Inferior parietal cortex (tissue), 1 donor: ENCODE measurements at regions not wholly inside any gene's neighbourhood (a gene's known extent, or its start where the extent isn't known, plus 50 kb on each side); places are given as distances from the start of the nearest gene placed in this dataset.

Experiments used
- DNase-seq: peaks from one replicate; pipeline ENCODE4 v3.0.0-alpha.2; 2016; ENCODE audit errors: extremely low spot score

DNA sequence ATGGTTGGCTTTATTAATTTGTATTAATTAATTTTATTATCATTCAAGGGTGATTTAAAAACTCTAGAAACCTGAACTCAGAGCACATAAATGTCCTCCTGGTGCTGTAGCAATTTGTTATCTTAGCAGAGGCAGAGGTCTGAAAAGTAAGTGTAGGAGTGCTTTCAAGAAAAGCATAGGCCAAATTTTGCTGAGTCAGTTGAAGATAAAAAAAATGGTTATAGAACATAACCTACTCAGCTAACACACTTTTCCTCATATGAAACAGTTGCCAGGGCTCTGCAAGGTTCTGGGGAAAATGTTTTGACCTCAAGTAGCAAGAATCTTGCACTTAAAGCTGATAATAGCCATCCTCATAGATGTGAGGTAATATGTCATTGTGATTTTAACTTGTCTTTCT is 53.5 kb upstream of the CHODL start:
- no peak for DNase-seq

DNA sequence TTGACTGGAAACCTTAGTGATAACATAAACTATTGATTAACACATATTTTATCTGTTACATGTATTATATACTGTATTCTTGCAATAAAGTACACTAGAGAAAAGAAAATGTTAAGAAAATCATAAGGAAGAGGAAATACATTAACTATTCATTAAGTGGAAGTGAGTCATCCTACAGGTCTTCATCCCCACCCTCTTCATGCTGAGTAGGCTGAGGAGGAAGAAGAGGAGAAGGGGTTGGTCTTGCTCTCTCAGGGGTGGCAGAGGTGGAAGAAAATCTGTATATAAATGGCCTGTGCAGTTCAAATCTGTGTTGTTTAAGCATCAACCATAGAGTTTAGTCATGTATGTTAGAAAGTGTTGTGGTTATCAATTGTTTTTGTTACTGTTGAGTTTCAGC is 66.1 kb upstream of the CHODL start:
- DNase-seq, result no peak

DNA sequence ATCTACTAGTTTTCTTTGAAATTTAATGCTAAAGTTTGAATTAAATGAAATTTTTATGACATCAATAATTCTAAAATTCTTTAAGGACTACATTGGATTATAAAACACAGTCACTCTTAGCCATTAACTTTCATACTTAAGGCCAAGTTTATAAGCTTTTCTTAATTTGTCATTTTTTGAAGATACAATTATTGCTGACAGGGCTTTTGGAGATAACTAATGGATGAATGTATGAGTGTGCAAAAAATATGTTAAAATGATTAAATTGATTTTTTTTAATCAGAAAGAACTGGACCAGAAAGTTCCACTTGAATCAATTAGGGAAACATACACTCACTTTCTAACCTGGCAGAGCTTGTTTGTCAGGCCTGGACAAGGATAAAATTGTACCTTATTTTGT is 70.3 kb upstream of the CHODL start:
- DNase-seq, result no peak

DNA sequence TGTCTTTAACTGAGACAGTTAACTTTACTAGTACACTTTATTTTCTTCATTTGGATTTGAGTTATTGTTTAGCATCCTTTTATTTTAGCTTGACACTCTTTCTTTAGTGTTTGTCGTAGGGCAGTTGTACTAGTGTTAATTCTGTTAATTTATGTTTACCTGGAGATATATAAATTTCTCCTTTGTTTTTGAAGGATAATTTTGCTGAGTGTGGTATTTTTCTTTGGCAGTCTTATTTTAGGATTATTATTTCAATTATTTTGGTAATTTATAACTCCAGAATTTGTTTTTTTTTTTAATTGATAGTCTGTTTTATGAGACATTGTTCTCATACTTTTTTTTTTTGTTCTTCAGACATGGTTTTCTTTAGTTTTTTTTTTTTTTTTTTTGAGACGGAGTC is 73.8 kb upstream of the CHODL start:
- DNase-seq, result no peak

DNA sequence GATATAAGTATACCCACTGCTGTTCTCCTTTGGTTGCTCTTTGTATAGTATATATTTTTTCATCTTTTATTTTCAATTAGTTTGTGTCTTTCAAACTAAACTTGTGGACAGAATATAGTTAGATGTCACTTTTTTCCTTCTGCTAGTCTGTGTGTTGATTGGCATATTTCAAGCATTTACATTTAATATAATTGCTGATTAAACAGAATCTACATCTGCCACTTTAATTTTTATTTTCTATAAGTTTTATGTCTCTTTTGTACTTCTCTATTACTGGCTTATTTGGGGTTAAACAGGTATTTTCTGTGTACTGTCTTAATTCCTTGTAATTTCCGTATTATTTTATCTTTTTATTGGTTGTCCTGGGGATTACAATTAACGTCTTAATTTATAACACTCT is 74.4 kb upstream of the CHODL start:
- no peak for DNase-seq

DNA sequence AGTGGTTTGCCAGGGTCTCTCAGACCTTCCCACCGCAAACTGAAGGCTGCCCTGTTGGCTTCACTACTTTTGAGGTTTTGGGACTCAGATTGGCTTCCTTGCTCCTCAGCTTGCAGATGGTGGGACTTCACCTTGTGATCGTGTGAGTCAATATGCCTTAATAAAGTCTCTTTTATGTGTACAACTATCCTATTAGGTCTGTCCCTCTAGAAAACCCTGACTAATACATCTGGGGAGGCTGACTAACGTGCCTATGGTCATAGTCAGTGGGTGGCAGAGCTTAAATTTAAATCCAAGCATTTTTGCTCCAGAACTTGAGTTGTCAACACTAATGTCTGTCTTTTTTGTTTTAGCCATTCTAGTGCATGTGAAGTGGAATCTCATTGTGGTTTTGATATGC is 76.5 kb upstream of the CHODL start:
- no peak for DNase-seq

DNA sequence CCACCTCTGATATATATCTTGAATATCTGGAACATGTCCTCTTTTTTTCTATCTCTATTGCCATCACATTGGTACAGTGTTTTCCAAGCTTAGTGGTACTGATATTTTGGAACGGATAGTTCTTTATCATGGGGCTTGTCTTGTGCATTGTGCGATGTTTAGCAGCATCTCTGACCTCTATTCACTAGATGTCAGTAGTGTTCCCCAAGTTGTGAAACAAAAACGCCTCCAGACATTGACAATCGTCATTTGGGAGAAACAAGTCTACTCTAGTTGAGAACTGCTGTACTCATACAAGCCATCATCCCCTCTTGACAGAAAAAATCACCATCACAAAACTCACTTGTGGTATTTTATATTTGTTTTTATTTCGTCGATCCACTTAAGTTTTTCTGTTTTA is 79.7 kb upstream of the CHODL start:
- DNase-seq, result peak; percentile 14

DNA sequence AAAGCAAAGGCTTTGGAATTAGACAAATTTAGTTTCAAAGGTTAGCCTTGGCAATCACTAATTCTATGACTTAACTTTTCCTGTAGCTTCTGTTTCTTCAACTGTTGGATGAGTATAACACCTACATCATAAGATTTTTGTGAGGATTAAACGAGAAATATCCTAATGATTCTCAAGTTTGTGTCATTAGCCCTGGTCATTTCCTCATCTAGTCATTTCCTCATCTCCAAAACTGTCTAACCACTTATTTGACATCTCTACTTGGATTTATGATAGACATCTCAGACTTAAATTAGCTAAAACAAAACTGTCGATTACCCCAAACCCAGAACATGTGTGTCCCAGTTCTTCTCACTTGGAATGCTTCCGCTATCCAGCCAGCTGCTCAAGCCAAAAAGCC is 80.2 kb upstream of the CHODL start:
- no peak for DNase-seq

DNA sequence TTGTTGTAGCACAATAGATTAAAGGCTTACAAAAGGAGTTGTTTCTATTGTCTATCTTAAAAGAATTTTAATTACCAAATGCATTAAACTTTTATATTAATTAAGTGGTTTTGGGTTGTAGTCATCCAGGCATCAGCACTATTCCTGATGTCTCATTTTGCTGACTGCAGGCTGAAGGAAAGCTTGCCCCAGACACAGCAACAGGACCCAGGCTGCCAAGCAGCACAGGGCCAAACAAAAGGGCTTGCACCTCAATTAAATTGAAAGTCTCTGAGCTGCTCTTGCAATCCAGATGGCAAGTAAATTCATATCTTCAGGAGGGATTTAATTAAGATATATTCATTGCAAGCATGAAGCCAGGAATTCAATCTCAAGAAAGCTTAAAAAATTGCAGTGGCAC is 80.7 kb upstream of the CHODL start:
- DNase-seq, result no peak

DNA sequence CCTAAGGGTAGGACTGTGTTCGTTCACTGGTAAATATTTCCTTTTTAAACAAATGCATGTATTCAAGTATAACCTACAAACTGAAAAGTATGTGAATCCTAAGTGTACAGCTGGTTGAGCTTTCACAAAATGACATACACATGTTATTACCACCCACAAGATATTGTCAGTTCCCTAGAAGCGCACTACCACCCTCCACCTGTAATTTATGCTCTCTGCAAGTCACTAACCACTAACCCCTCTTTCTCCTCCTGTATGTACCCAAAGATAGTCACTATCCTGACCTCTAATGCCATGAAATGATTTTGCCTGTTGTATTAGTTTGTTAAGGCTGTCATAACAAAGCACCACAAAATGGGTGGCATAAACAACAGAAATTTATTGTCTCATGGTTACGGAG is 82.8 kb upstream of the CHODL start:
- no peak for DNase-seq

DNA sequence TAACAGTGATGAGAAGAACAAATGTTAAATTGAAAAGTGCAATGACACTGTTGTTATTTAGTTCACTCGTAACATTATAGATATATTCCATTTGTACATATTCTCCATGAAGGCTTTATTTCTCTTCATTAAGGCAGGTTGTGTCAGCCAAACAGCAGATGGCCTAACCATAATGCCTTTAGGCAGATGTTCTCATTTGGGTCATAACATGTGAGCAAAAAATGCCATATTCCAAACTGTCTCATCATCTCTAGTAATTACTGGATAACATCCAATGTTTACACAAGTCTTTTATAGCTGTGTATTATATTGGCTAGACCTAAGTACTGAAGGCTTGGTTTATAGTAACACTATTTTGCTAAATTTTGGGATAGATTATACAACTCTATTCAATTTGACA is 87.2 kb upstream of the CHODL start:
- no peak for DNase-seq

DNA sequence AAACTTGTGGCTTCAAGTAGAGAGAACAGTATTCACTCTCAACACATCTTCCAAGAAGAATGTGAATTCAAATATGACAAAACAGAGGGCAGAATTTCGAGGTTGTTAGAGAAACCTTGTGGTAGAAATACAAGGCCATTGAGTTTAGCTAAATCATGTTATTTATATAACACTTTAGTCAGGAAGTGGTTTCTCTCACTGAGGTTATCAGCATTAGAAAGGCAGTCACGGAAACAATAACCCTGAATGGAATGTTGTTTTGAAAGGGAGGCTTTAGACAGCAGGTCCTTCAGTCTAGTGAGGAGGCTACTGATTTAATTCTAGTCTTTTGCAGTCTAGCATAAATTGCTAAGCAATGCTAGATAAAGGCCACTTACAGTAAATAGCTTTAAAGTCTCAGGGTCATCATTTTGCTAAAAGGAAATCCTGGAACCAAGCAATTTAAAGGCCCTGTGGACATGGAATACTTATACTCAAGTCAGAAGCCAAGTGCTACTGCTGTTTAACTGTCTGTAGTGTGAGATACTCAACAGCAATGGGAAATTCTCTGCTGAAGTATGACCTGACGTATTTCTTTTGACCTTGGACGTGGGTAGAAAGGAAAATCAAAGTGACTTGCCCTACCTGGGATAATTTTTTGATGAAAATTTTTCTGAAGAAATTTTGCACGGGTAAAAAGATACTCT is 89.0 kb upstream of the CHODL start:
- no peak for DNase-seq

DNA sequence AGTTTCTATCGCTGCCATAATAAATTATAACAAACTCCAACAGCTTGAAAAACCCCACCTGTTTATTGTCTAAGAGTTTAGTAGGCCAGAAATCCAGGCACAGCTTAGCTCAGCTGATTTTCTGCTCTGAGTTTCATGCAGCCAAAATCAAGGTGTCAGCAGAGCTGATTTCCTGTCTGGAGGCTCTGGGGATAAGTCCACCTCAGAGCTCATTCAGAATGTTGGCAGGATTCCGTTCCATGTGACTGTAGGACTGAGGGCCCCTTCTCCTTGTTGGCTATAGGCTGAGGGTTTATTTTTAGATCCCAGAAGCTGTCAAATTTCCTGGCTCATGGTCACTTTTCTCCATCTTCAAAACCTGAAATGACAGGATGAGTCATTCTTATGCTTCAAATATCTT is 91.6 kb upstream of the CHODL start:
- DNase-seq, result no peak

DNA sequence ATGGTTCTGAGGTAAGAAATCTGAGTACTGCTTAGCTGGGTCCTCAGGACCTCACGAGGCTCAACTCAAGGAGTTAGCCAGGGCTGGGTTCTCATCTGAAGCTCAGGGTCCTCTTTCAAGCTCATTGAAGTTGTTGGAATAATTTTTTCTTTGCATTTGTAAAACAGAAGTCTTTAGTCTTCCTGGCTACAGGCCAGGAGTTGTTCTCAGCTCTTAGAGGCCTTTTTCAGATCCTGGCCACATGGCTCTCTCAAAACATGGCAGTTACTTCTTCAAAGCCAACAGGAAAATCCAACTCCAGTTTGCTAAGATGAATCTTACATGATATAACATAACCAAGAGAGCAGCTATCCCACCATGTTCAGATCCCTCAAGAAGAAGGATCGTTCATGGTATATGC is 92.3 kb upstream of the CHODL start:
- DNase-seq, result no peak

DNA sequence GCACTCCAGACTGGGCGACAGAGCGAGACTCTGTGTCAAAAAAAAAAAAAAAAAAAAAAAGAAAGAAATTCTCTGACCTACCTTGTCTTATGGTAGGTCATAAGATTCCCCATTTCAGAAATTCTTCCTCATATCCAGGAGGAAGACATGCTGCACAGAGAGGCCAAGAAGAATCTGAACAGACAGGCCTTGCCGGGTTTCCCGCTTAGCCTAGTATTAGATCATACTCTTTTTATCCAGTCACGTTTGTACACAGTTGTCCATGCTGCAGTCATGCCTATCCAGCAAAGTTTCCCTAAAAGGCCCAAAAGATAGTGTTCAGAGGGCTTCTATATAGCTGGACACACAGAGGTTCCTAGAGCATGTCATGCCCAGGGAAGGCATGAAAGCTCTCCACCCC is 93.6 kb upstream of the CHODL start:
- DNase-seq, result no peak

DNA sequence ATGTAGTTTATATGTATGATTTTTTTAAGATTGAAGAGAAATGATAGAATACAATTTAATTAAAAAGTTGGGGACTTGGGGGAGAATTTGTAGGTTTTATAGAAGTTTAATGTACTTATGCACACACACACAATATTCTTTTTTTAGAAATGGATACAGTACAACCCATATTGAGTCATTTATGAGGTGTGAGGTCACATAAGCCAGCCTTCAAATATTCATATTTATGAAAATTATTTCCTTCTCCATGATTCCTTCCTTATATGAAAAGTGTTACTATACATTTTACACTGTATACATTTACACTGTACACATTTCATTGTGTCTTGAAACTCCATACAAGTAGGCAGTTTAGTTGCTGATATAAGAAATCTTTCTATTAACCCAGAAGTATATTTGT is 96.2 kb upstream of the CHODL start:
- DNase-seq, result no peak

DNA sequence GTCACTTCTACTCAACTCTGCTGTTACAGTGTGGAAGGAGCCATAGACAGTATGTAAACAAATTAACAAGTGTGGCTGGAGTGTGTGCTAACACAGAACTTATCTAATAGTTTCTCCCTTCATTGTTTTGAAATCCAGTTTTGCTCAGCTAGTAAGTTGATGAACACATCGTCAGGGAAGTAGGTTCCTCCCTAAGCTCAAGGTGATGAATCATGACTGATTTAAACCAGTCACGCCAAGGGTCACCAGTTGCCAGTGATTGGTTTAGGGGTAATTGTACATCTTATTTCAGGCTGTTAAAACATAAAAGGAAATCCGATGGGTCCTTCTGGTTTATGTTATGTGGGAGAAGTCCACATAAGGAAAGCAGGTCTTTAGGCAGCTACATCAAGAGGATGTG is 97.0 kb upstream of the CHODL start:
- no peak for DNase-seq

DNA sequence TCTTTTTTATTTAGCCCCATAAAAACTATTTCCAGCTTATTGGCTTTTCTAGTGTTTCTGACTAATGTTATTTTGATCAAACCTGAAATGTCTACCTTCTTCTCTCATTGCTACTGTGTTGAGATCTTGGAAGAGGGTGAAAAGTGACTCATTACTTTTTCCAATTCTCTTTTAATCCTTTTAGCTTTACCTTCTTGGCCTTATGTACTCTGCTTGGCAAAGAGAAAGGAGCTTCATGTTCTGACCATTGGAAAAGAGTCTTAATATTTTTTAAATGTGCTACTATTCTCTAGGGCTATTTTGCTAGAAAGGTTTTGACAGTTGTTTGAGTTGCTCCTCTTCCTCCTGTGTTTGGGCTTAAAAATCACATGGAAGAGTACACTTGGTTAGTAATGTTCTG is 97.8 kb upstream of the CHODL start:
- no peak for DNase-seq

DNA sequence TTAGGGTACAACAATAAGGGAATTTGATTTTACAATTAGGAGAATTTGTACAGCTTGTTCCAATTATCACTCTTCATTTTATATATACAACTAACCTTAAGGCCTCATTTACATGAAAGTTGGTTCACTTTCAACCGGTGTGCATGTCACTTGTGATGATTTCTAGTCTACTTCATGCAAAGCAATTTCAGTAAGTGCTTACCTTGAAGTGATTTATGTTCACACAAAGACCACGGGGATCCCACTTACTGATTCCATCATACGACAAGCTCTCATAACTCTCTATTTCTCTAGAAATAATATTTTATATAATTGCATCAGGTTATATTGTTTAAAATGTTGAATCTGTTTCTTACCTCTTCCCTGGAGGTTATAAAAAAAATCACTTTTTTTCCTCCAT is 100.3 kb upstream of the CHODL start:
- no peak for DNase-seq

DNA sequence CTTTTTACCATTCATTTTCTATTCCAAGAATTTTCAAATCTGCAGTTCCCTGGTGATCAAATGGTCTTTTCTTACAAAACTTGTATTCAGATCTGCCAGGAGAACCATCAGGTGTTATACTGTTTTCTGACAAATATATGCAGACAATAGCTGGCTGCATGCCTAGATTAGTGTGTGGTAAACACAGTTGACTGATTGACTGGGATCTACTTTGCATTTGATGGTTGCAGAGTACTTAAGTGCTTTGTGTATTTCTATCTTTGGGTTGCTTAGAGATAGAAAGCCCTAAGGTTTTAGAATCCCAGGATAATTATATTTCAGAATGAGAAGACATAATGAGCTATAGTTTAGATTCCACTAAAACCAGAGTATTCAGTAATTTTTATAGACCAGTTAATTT is 102.0 kb upstream of the CHODL start:
- no peak for DNase-seq

DNA sequence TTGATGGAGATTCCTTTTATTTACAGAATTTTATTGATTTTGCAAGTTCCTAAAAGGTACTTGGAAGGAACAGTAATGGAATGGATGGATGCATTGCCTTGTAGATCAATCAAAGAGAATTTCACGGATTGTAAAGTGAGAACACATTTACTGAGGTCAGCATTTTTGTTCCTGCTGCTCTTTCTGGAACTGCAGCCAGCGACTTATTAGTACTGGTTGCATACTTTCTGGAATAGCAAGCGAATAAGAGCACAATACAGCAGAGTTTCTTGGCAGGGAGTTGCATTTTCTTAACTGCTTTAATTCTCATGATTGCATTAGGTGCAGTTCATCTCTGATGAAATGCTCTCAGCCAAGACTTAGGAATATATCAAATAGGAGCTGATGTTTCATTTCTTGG is 106.1 kb upstream of the CHODL start:
- DNase-seq, result no peak

DNA sequence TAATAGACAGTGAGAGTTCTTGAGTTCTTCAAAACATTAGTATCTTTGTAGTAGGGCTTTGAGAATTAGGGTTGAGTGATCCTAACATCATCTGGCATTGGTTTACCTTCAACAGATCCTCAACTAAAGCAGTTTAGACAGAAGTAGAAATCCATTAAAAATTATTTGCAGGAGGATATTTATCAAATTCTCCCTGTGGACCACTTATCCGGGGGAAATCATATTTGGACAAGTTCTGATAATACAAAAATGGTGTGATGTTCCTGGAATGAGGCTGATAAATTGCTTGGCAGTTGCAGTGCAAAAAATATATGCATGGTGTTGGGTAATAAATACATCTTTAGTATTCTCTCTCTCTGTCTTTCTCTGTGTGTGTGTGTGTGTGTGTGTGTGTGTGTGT is 115.1 kb upstream of the CHODL start:
- DNase-seq, result no peak

DNA sequence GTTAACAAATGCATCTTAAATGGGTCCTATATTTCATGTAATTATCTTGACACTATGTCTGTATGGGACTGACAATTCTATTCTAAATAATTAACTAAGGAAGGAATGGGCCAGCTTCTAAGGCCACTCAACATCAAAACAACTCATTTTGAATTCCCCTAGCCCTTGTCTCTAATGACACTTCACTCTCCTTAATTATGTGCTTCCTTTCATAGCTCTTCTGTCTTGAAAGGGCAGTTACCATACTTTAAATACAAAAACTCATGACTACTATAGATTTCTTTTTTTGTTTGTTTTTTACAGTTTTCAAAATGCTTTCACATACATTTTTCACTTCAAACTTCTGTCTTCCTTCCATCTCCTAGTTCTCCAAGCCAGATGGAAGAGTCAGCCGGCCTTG is 126.1 kb upstream of the CHODL start:
- no peak for DNase-seq

DNA sequence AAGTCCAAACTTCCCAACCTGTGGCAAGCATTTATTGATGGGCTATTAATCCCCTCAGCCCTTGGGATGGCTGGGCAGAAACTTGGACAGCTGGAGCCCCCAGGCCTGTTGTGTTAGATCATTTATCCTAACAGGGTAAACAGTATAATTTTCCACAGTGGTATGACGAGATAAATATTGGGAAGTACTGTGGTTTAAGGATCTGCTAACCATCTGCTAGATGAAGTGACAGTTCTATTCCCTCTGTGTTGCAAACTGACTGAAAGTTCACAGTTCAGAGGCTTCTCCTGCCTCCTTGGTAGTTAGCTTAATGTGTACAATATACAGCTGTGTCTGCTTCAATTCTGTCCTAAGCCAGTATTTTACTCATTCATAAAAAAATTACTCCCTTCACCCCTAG is 127.5 kb upstream of the CHODL start:
- DNase-seq, result no peak

DNA sequence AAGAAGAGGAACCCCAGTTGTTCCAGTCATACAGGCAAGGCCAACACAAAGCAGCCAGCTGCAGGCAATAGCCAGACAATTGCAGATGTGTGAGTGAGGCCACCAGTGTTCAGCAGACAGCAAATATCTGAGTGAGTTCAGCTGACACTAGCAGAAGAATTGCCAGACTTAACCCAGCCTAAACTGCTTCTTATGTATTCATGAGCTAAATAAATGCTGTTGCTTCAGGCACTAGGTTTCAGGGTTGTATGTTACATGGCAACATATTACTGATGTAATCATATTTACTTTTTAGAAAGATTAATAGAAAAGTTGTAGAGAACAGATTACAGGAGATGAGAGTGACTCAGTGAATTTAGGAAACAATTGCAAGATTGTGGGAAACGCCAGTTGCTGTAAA is 129.8 kb upstream of the CHODL start:
- DNase-seq, result no peak
